ENCODE measurements at regions not wholly inside any gene's neighbourhood (a gene's known extent, or its start where the extent isn't known, plus 50 kb on each side); places are given as distances from the start of the nearest gene placed in this dataset.

DNA sequence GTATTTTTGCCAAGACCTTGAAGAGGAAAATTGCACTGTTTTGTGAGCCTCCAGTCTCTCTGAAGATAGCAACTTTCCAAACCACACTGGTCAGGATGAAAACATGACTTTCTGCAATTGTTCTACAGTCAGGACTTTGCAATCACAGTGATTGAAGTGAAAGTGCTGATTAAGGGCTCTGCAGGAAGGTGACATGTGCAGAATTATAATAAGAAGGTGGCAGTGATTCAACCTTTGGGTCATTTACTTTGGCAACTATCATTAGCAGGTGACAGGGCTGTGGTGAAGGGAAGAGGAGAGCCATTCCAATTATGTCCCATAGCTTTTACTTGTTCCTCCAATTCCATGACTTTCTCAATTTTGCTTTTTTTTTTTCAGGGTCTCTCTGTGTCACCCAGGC, 350.0 kb upstream of the FZD8 start:
- Histone ChIP-seq H2BK5ac (ENCODE audit: low read depth, low read length) (no peak overlapping the region), H3K4ac (replicated peaks; ENCODE audit: insufficient read length, low read depth, low read length) (no peak overlapping the region), H3K36me3 (ENCODE audit: control insufficient read depth in 2 of 4, insufficient read depth in 4 of 4, low read length in 3 of 4) (no peaks in the 10 kb centered on the region), H4K91ac (replicated peaks; ENCODE audit: insufficient read length, low read length) (no peak overlapping the region), H2BK12ac (ENCODE audit: low read depth, low read length) (no peak overlapping the region), H3K56ac (replicated peaks; ENCODE audit: insufficient read length, low read depth, low read length) (no peak overlapping the region), H4K8ac (ENCODE audit: extremely low read depth, insufficient read depth, low read length) (no peak overlapping the region), H3K79me1 (ENCODE audit: low read depth, low read length) (no peaks in the 10 kb centered on the region), H3K23ac (ENCODE audit: insufficient read length) (no peak overlapping the region), H3K4me2 (ENCODE audit: insufficient read depth in 1 of 2, low read depth in 2 of 2, low read length in 2 of 2) (no peak overlapping the region), H2BK15ac (ENCODE audit: low read length) (no peak overlapping the region), H3K27ac (ENCODE audit: low read depth, low read length) (no peak overlapping the region), H3K23me2 (ENCODE audit: low read depth, low read length) (no peaks in the 10 kb centered on the region), H3K79me2 (ENCODE audit: control insufficient read depth in 1 of 2, insufficient read depth in 2 of 2, low read length in 2 of 2) (no peaks in the 10 kb centered on the region), H4K5ac (ENCODE audit: insufficient read length, low read depth, low read length) (no peak overlapping the region), H3K4me3 (ENCODE audit: extremely low read depth in 1 of 4, insufficient read depth in 2 of 4, low read depth in 3 of 4, low read length in 4 of 4) (no peak overlapping the region), H3K9ac (replicated peaks in 1 of 4; ENCODE audit: extremely low read depth in 1 of 4, low read depth in 3 of 4, low read length in 3 of 4) (no peak overlapping the region), H3K27me3 (replicated peaks in 1 of 4; ENCODE audit: control insufficient read depth in 3 of 4, extremely low read depth in 1 of 4, insufficient read depth in 3 of 4, low read length in 3 of 4) (no peaks in the 10 kb centered on the region), H3K4me1 (replicated peaks in 1 of 4; ENCODE audit: control insufficient read depth in 3 of 4, insufficient read depth in 4 of 4, low read length in 3 of 4) (peaks cover 0 to 5% (median 1%) of the 10 kb centered on the region in 4 experiments; a peak in 3 of 7 replicates), H2AFZ (ENCODE audit: low read length) (no peak overlapping the region), H4K20me1 (replicated peaks in 1 of 2; ENCODE audit: control insufficient read depth in 1 of 2, insufficient read depth in 2 of 2, low read length in 2 of 2) (no peaks in the 10 kb centered on the region), H3K18ac (ENCODE audit: extremely low read depth, low read length) (no peak overlapping the region), H2BK120ac (replicated peaks; ENCODE audit: low read depth, low read length) (no peak overlapping the region), H2BK20ac (ENCODE audit: low read length) (no peak overlapping the region), H2AK5ac (ENCODE audit: low read depth, low read length) (no peak overlapping the region), H3K9me3 (ENCODE audit: insufficient read depth in 2 of 2, low read depth in 1 of 2, low read length in 1 of 2) (no peaks in the 10 kb centered on the region), H3K14ac (ENCODE audit: insufficient read length) (no peak overlapping the region)
- ChIA-PET CTCF (ENCODE audit: partially characterized antibody) (interaction anchor here (1.4 kb wide), 1 partner anchor 357 kb away, joined by 6 read pairs; no protein-coding TSS in a partner anchor), POLR2A (ENCODE audit: partially characterized antibody) (no interaction called here)
- no peak for FAIRE-seq
- TF ChIP-seq CBX8 (IDR thresholded peaks at IDR 0.05; ENCODE audit: borderline replicate concordance, low read depth, low read length) (no peak), POU5F1 (IDR thresholded peaks at IDR 0.05; ENCODE audit: low read depth, low read length) (no peak), CEBPB (IDR thresholded peaks at IDR 0.05; ENCODE audit: low read depth, low read length) (no peak), RXRA (IDR thresholded peaks at IDR 0.05; ENCODE audit: insufficient read depth, low read depth, low read length) (no peak), SIRT6 (IDR thresholded peaks at IDR 0.05; ENCODE audit: low read length) (no peak), SIX5 (IDR thresholded peaks at IDR 0.05; ENCODE audit: low read depth, low read length) (no peak), SIN3A (conservative IDR thresholded peaks at IDR 0.05 in 1 of 2, IDR thresholded peaks at IDR 0.05 in 1 of 2; ENCODE audit: low read depth in 1 of 2, low read length in 2 of 2) (no peak), CTBP2 (IDR thresholded peaks at IDR 0.05; ENCODE audit: borderline replicate concordance, insufficient read depth, insufficient read length, low read length) (no peak), PHF8 (conservative IDR thresholded peaks at IDR 0.05; ENCODE audit: low read depth, low read length) (no peak), POLR2A (IDR thresholded peaks at IDR 0.05; ENCODE audit: control extremely low read depth in 1 of 2, low read depth in 2 of 2, low read length in 2 of 2) (no peak), YY1 (IDR thresholded peaks at IDR 0.05; ENCODE audit: low read depth, low read length) (no peak), SRF (IDR thresholded peaks at IDR 0.05; ENCODE audit: low read depth, low read length) (no peak)
- TF ChIP-seq, protein P1, sequence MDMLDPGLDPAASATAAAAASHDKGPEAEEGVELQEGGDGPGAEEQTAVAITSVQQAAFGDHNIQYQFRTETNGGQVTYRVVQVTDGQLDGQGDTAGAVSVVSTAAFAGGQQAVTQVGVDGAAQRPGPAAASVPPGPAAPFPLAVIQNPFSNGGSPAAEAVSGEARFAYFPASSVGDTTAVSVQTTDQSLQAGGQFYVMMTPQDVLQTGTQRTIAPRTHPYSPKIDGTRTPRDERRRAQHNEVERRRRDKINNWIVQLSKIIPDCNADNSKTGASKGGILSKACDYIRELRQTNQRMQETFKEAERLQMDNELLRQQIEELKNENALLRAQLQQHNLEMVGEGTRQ (IDR thresholded peaks at IDR 0.05; ENCODE audit: low read length): no peak
- TF ChIP-seq, protein P2, sequence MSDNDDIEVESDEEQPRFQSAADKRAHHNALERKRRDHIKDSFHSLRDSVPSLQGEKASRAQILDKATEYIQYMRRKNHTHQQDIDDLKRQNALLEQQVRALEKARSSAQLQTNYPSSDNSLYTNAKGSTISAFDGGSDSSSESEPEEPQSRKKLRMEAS (IDR thresholded peaks at IDR 0.05): no peak
- TF ChIP-seq, protein P3, sequence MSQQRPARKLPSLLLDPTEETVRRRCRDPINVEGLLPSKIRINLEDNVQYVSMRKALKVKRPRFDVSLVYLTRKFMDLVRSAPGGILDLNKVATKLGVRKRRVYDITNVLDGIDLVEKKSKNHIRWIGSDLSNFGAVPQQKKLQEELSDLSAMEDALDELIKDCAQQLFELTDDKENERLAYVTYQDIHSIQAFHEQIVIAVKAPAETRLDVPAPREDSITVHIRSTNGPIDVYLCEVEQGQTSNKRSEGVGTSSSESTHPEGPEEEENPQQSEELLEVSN (IDR thresholded peaks at IDR 0.05): no peak
- DNase-seq (ENCODE audit: low read depth in 1 of 2, low spot score in 2 of 2): no peak
